SK-N-MC (cell line): ENCODE measurements at regions not wholly inside any gene's neighbourhood (a gene's known extent, or its start where the extent isn't known, plus 50 kb on each side); places are given as distances from the start of the nearest gene placed in this dataset.

Source experiments
- DNase-seq: peaks from one replicate; pipeline ENCODE4 v3.0.0-alpha.2; 2011; ENCODE audit warnings: low read depth, low spot score
- H3K27ac ChIP-seq: fragments of 200-600 bp; sonication (generic); 2 replicates; pipeline ENCODE4 v1.5.1; 2016; ENCODE audit warnings: mixed run types
- H3K36me3 ChIP-seq: fragments of 200-600 bp; sonication (generic); 2 replicates; pipeline ENCODE4 v1.6.1; 2017; ENCODE audit warnings: antibody characterized with exemption, low read length, mixed read lengths; ENCODE audit not compliant: insufficient read depth
- H3K4me3 ChIP-seq: fragments of 200-600 bp; sonication (generic); 2 replicates; pipeline ENCODE4 v1.5.1; 2016
- H3K9ac ChIP-seq: fragments of 200-600 bp; sonication (generic); 2 replicates; pipeline ENCODE4 v1.8.0; 2017; ENCODE audit warnings: mixed run types, mixed read lengths; ENCODE audit not compliant: insufficient read length
- H3K9me3 ChIP-seq: fragments of 200-600 bp; sonication (generic); 2 replicates; pipeline ENCODE4 v1.6.1; 2017; ENCODE audit warnings: low read depth, mild to moderate bottlenecking, antibody characterized with exemption, low read length, moderate library complexity, mixed read lengths
- EZH2 ChIP-seq: fragments of 200-600 bp; sonication (generic); IDR thresholded peaks from one replicate; pipeline ENCODE4 v1.6.1; 2017; ENCODE audit warnings: antibody characterized with exemption
- FOXP2 ChIP-seq: optimal IDR thresholded peaks from 2 replicates; pipeline ENCODE3; 2011; ENCODE audit warnings: mild to moderate bottlenecking, moderate library complexity; ENCODE audit not compliant: insufficient read depth; ENCODE audit errors: extremely low read length, control extremely low read depth
- POLR2AphosphoS5 ChIP-seq: IDR thresholded peaks from 2 replicates; pipeline ENCODE4 v1.6.1; 2012; ENCODE audit warnings: mild to moderate bottlenecking, low read depth, low read length, borderline replicate concordance

- H3K27ac ChIP-seq = no peak overlapping the region
- no peak overlapping the region for H3K4me3 ChIP-seq
- no peak for TF ChIP-seq FOXP2
- TF ChIP-seq POLR2AphosphoS5 = no peak
- TF ChIP-seq EZH2 = no peak
- no peak for DNase-seq
- no peak overlapping the region for H3K9ac ChIP-seq
- no peaks in the 10 kb centered on the region for H3K36me3 ChIP-seq
- no peaks in the 10 kb centered on the region for H3K9me3 ChIP-seq
Measured at GRCh38 chr4:153061971-153062370, 125.8 kb downstream of the FHDC1 start.

- Histone ChIP-seq H3K9me3 (no peaks in the 10 kb centered on the region), H3K27ac (no peak overlapping the region), H3K36me3 (no peaks in the 10 kb centered on the region), H3K9ac (no peak overlapping the region), H3K4me3 (no peak overlapping the region)
- DNase-seq = no peak
- TF ChIP-seq FOXP2 (no peak), POLR2AphosphoS5 (no peak), EZH2 (no peak)
Measured at GRCh38 chr4:153062652-153063168, 126.6 kb downstream of the FHDC1 start.

GRCh38 chr4:153063490-153063889 lies 127.4 kb downstream of the FHDC1 start:
- Histone ChIP-seq H3K4me3 (no peak overlapping the region), H3K9ac (no peak overlapping the region), H3K9me3 (no peaks in the 10 kb centered on the region), H3K36me3 (no peaks in the 10 kb centered on the region), H3K27ac (no peak overlapping the region)
- DNase-seq = no peak
- TF ChIP-seq FOXP2 = no peak
- TF ChIP-seq POLR2AphosphoS5 = no peak
- TF ChIP-seq EZH2 = no peak

DNA sequence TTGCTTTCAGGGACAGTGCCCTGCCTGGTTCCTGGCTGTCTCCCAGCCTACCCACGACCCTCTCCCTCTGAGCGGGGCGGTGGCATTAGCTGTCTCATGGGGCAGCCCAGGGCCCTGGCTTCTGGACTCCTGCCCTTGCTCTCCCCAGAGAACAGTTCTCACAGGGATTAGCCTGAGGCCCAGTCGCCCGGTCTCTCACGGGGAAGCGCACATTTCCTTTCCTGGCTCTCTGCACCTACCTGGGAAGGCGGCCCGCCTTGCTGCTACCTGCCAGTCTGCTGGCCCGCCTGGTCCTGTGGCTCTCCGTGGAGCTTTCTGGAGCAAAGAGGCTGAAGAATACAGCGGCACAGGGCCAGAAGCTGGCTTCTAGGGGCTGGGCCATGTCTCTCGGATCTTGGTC lies 128.4 kb downstream of the FHDC1 start:
- DNase-seq = no peak
- H3K4me3 ChIP-seq = no peak overlapping the region
- TF ChIP-seq EZH2 = no peak
- TF ChIP-seq POLR2AphosphoS5 = no peak
- TF ChIP-seq FOXP2 = no peak
- H3K27ac ChIP-seq = no peak overlapping the region
- no peak overlapping the region for H3K9ac ChIP-seq
- no peaks in the 10 kb centered on the region for H3K36me3 ChIP-seq
- H3K9me3 ChIP-seq = no peaks in the 10 kb centered on the region

DNA sequence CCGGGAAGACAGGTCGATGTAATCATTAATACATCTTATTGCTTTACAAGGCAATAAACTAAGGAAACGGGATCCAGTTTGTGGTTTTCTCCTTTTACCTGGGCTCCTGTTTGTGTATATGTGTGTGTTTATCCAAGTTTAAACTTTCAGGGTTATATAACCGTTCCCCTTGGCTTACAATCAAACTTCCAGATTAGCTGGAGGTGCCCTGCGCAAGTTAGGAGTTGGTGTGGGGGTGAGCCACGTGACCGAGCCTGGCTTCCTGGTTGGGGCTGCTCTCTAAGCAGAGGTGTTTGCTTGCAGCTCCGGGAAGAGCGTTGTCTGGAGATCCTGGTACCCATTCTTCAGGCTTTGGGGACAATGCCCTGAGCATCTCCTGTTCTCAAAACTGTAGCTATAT lies 129.2 kb downstream of the FHDC1 start:
- Histone ChIP-seq H3K27ac (no peak overlapping the region), H3K4me3 (no peak overlapping the region), H3K36me3 (no peaks in the 10 kb centered on the region), H3K9me3 (no peaks in the 10 kb centered on the region), H3K9ac (no peak overlapping the region)
- no peak for TF ChIP-seq EZH2
- no peak for TF ChIP-seq POLR2AphosphoS5
- TF ChIP-seq FOXP2 = no peak
- no peak for DNase-seq

DNA sequence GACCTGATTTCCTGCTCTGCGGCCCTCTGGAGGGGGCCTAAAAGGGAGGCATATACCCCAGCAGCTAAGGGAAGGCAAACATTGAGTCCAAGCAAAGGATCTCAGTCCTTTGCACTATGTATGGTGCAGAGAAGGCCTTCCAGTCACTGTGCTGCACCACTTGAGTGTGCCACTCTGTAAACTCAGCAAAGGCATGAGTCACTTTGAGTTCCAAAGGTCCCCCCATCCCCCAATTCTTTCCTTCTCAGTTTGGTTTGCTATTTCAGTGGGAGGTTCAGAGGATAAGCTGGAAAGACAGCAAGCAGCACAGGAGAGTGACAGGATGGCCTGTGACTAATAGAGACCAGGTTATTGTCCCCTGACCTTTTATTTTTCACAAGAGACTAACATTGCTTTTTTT lies 131.3 kb downstream of the FHDC1 start:
- Histone ChIP-seq H3K4me3 (no peak overlapping the region), H3K27ac (no peak overlapping the region), H3K9ac (no peak overlapping the region), H3K9me3 (no peaks in the 10 kb centered on the region), H3K36me3 (no peaks in the 10 kb centered on the region)
- TF ChIP-seq POLR2AphosphoS5 (no peak), EZH2 (no peak), FOXP2 (no peak)
- DNase-seq = no peak

DNA sequence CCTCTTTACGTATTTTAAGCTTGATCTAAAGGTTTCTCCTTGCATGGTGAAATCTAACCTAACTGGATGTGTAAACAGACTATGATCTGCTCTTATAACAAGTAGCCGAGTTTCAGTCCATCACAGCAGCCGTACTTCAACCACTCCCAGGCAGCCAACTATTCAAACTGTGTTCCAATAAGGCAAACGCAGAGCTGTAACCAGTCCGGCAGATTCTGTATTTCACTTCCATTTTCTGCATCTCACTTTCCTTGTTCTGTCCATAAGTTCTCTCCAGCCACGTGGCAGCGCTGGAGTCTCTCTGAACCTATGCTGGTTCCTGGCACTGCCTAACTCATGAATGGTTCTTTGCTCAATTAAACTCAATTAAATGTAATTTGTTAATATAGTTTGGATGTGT lies 132.6 kb downstream of the FHDC1 start:
- no peak for TF ChIP-seq POLR2AphosphoS5
- TF ChIP-seq FOXP2 = no peak
- no peak for TF ChIP-seq EZH2
- DNase-seq = no peak
- no peak overlapping the region for H3K27ac ChIP-seq
- no peaks in the 10 kb centered on the region for H3K36me3 ChIP-seq
- H3K9ac ChIP-seq = no peak overlapping the region
- H3K4me3 ChIP-seq = no peak overlapping the region
- H3K9me3 ChIP-seq = no peaks in the 10 kb centered on the region

DNA sequence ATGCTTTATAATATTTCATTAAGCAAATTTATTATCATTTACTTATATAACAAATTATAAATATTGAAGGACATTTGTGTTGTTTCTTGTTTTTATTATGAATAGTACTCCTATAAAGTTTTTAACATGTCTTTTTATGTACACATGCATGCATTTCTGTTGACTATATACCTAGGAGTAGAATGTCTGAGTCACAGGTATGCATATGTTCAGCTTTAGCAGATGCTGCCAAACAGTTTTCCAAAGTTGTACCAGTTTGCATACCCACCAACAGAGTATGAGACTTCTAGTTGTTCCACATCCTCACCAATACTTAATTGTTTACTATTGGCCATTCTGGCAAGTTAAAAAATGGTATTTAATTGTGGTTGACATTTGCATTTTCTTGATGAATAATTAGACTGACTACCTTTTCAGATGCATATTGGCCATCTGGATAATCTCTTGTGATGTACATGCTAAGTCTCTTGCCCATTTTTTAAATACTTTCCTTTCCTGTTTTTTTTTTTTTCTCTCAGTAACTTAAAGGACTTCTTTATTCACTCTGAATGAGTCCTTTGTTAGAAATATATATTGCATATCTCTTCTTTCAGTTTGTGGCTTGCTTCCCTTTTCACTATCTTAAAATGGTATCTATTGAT lies 132.2 kb upstream of the TRIM2 start:
- TF ChIP-seq FOXP2 (no peak), POLR2AphosphoS5 (no peak), EZH2 (no peak)
- H3K9me3 ChIP-seq = no peaks in the 10 kb centered on the region
- H3K4me3 ChIP-seq = no peak overlapping the region
- no peak overlapping the region for H3K9ac ChIP-seq
- DNase-seq = no peak
- no peaks in the 10 kb centered on the region for H3K36me3 ChIP-seq
- no peak overlapping the region for H3K27ac ChIP-seq

GRCh38 chr4:153072661-153073060 lies 131.6 kb upstream of the TRIM2 start:
- Histone ChIP-seq H3K9me3 (no peaks in the 10 kb centered on the region), H3K36me3 (no peaks in the 10 kb centered on the region), H3K4me3 (no peak overlapping the region), H3K9ac (no peak overlapping the region), H3K27ac (no peak overlapping the region)
- no peak for DNase-seq
- TF ChIP-seq FOXP2 (no peak), POLR2AphosphoS5 (no peak), EZH2 (no peak)
